Fibroblast of gingiva (primary cell): ENCODE measurements at regions not wholly inside any gene's neighbourhood (a gene's known extent, or its start where the extent isn't known, plus 50 kb on each side); places are given as distances from the start of the nearest gene placed in this dataset.

ENCODE experiments used
- DNase-seq: peaks from one replicate; pipeline ENCODE4 v3.0.0-alpha.2; 2011; ENCODE audit warnings: low read depth

DNA sequence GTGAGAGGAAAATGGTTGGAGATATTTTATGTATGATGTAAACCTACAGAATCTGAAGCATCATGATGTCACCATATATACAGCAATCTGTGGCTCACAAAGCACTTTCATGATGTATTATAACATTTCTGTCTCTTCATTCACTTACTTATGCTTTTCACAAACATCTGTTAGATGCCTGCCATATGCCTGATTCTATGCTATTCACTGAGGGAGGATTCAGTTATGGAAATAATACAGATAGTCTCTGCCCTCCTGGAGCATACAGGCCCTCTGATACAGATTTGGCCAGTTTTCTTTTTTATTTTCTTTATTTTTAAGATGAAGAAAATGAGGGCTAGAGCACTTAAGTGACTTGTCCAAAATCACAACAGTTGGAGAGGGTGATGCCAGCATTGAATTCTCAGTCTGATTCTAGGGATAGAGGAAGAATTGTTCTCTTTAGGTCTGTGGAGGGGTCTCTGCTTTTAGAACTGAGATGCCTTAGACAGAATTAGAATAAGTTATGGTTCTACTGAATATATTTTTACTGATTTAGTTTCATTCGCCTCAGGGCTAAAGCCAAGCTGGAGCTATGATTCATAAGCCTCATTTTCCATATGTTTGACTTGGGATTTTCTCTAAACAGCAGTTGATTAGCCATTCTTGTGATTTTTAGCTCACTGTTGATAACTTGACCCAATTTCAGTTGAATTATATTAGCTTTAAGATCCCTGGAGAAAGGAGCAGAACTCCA, 636.4 kb downstream of the PRELID2 start:
- no peak for DNase-seq

DNA sequence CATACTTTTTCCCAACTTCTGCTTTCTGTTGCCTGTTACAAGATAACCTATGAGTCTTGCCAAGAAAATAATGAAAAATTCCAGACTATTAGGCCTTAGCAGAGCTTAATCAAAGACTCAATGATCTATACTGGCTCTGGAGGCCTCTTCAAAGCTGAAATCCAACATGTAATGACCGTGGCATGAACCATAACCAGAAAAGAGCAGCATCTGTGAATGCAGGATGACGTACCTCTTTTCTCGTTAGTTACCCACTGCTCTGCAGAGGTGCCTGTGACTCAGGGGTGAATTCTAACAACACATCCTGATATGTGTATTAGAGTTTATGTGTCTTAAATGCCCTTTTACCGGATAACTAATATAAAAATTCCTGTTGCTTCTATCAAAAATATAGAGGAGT, 645.4 kb downstream of the PRELID2 start:
- DNase-seq: no peak

DNA sequence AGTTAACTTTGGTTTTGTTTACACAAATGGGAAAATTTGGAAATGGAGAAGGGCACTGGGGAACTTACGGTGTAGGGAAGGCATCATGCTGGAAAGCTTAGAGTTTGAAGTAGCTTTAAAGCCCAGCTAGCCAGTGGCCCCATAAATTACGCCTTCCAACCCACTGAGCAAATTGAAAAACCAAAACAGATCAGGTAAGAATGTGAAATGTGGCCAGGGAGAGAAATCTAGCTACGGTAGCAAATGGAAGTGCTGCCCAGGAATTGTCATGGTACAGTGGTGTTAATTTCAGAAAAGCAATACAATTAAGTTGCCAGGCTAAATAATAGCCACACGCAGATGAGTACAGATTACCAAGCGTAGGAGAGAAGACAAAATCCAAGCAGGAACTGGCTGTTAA, 654.8 kb downstream of the PRELID2 start:
- DNase-seq: no peak

DNA sequence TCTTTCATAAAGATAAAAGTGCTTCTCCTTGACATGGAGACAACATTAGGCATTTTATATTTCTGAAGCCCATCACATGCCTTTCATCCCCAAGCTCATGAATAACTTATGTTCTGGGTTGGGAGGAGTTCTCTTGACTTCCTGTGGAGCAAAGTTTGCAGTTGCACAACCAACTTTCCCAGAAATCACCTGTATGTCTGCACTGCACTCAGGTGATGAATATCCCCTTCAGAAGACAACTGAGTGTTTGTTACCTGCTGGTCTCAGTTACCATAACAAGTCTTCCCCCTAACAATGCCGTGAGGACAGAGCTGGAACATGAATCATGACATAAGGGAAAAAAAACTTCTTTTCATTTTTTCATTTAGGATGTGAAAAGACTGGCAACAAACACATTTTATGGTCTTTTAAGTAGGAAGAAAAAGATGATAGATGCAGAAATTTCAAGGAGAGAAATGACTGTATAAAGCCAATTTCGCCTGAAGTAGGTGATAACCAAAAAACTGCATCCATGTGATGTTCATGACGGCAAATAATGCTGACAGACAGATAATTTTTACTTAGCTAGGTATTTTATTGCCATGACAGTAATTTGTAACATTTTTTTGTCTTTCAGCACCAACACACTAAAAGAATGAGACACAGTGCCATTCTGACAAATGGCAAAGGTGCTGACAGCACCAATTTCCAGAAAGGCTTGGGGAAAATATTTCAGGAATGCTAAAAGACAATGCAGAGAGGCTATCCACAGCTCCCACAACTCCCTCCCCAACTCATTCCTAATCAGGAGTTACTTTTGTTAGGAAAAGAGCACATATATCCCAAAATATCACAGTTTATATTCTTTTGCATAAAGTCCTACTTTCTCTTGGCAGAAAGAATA, 656.3 kb downstream of the PRELID2 start:
- no peak for DNase-seq

DNA sequence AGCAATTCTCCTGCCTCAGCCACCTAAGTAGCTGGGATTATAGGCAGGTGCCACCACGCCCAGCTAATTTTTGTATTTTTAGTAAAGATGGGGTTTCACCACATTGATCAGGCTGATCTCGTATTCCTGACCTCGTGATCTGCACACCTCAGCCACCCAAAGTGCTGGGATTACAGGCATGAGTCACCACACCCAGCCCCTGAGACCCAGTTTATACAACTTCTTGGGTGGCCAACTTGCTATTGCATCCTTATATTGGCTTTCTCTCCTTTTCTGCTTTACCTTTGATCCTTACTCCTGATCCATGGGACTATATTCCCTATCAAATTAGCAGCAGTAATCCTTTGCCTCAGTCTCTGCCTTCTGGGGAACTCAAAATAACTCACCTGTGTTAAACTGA, 659.1 kb downstream of the PRELID2 start:
- no peak for DNase-seq

DNA sequence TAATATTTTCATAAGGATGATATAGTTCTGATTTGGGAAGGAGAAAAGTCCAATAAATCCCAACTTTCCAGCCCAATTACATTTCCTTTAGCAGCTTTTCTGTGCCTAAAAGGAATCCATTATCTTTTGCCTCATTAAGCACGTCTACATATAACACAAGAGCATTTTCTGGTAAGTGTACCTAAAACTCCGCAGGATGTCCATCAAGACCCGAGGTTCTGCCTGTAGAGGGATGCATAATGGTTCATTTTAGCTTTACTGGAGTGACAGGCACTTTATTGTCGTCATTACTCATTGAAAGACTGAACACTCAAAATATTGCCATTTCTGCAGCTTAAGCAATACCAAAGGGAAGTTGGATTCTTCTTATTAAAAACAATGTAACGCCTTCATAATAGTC, 669.0 kb downstream of the PRELID2 start:
- DNase-seq: no peak

DNA sequence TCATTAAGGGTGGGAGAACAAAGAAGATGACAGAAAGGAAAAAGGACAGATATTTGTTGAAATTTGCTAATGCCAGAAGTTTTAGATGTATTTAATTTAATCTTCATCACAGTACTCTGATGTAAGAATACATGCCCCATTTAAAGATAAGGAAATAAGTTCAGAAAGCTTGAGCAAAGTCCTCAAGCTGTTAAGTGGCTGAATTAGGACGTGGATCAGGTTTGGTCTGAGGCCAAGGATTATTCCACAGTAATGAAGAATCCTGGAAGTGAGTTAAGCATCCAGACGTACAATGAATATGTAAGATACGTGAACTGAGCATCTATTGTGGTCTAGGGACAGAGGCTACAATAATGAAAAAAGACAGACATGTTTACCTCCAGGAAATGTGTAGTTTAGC, 671.3 kb downstream of the PRELID2 start:
- DNase-seq: no peak

DNA sequence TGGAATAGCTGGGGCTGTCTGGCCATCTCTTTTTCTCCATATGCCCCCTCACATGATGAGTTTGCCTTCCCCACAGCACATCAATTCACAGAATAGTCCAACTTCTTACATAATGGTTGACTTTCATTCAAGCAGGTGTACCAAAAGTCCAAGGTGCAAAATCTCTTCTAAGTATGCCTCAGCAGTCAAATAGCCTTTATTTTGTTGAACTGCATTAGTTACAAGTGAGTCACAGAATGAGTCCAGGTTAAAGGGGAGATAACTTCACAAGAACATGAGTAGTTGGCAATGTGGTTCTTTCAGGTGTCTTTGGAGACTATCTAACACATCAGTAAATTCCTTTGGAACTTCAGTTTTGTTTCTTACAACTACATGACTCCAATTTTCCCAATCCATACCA, 672.5 kb downstream of the PRELID2 start:
- DNase-seq: no peak

DNA sequence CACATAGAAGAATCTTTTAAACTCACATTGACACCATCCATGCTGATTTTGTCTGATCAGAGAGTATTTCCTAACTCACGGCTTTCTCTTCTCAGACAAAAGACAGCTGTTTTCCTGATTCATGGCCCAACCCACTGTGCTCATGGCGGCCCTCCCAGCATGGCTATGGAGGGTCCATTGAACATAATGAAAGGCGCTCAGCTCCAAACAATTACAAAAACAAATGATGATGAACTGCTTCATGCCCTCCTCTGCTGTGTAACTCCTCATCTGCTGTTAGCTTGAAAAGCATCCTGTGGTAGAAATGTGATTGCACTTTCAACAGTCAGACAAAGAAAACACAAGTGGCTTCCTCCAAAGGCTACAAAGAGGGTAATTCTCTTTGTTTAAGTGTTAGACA, 673.8 kb downstream of the PRELID2 start:
- no peak for DNase-seq

DNA sequence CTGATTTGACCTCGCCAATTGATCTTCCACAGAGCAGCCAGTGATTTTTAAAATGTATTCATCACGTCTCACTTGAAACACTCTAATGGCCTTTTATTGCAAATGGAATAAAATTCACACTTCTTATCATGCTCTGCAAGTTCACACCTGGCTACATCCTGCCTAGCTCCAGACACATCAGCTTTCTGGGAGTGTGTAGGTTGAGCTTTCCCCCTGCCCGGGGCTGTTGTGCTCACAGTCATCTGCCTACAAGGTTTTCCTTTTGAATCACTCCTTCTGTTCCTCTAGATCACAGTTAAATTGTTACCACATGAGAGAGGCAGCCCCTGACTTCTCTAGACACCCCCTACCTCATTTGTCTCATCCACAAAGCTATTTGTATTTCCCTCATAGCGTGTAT, 674.5 kb downstream of the PRELID2 start:
- no peak for DNase-seq

DNA sequence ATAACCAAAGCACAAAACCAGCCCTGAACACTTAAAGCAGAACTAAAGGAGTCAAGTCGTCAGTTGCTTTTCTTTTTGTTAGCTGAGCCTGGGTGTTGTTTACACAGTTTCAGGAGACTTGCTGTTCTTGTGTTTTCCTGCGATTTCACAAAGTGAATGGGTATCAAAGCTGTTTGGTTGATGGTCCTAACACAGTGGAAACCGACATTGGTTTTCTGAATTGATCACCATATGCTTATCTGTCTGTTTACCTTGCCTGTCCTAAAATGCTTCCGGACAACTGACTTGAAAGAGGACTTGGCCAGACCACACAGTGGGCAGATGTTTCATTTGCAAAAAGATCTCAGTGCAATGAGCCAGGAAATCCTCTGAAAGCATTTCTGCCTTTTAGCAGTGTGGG, 676.4 kb downstream of the PRELID2 start:
- no peak for DNase-seq

DNA sequence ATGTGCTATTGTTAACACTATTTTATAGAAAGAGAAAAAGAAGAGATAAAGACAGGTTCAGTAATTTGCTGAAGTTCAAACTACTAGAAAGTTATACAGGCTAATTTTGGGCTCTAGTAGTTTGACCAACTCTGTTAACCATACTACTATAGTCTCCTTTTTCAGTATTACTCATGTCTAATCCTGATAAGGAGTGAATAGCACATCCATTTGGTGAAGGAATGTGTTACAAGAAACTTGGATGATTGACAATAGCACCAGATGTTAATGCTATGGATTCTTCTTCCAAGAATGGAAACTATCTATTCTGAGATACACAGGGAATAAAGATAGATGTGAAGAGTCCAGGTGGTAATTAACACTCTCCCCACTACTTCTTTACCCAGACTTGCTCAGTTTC, 677.3 kb downstream of the PRELID2 start:
- DNase-seq: no peak

DNA sequence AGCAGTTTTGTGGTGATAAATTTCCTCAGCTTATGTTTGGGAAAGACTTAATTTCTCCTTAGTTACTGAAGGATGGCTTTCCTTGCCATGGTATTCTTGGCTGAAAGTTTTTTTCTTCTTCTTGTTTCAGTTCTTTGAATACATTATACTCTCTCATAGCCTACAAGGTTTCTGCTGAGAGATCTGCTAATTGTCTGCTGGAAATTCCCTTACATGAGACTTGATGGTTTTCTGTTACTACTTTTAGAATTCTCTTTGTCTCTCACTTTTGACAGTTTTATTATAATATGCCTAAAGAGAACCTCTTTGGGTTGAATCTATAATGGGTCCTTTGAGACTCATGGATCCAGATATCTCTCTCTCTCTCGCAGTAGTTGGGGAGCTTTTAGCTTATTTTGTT, 693.6 kb downstream of the PRELID2 start:
- no peak for DNase-seq

DNA sequence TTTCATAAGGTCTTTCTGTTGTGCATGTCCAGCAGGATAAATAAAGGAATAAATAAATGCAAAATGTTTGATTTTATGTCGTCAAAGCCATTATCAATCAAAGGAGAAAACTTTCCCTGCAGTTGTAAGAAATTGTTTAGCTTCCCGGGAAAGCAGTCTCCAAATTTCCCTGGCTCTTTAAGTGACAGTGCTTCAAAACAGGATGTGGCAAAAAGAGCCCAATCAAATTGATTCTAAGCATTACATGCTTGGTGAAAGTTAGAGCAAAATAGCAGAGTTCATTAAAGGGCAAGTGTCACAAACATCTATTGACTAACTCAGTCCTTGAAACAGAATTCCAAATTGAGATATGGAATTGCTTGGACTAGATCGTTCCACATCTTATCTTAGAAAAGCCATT, 704.1 kb downstream of the PRELID2 start:
- DNase-seq: no peak

DNA sequence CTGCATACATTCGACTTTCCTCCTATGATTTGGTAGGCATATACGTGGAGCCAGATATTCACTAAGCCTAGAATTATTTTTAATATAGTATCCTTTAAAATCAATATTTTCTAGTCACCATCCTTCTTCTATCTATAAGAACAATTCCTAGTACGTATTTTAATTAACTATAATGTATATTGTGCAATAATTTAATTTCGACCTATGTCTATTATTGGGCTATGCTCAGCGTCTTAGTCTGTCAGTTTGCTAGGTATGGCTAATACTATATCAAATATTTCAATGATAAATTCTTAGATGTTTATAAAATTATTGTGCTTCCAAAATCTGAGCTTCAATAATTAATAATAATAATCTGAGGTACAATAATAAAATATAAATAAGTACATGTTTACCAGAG, 705.3 kb downstream of the PRELID2 start:
- no peak for DNase-seq

DNA sequence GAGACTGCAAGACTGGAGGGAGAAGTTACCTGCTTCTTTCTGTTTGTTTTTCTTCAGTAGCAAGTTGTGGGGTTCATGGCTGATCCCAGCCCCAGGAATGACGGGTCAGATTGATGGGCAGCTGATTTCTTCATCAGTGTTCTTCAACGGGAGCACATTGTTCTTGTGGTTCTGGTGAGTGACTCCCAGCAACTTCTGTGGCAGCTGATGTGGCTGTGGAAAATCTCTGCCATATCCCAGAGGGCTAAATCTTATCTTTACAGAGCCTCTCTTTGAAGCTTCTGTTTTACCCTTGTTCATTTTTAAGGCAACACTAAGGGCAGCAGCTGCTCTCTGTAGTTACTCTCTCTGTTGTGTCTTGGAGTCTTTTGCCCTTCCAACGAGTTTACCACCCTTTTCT, 710.3 kb downstream of the PRELID2 start:
- DNase-seq: no peak

DNA sequence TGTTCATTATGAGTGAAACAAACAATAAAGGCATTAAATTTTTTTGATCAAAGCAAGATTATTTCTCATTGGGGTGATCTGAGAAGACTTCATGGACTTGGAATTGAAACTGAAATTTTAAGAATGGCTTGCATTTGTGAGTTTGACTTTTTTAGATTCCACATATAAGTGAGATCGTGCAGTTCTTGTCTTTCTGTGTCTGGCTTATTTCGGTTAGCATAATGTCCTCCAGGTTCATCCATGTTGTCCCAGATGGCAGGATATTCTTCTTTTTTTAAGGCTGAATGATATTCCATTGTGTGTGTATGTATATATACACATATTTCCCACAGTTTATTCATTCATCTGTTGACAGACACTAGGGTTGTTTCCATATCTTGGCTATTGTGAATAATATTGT, 716.5 kb downstream of the PRELID2 start:
- DNase-seq: no peak

DNA sequence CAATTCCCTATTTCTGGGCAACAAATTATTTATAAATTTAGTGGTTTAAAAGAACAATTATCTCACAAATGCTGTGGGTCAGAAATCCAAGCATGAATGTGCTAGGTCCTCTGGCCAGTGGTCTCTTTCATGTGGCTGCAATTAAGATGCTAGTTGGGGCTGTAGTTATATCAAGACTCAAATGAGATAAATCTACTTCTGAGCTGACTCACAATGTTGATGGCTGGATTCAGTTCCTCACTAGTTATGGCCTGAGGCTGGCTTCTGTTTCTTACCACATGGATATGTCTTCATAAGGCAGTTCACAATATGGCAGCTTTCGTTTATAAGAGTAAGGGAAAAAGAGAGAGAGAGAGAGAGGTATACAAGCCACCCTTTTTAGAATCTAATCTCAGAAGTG, 717.0 kb downstream of the PRELID2 start:
- no peak for DNase-seq

DNA sequence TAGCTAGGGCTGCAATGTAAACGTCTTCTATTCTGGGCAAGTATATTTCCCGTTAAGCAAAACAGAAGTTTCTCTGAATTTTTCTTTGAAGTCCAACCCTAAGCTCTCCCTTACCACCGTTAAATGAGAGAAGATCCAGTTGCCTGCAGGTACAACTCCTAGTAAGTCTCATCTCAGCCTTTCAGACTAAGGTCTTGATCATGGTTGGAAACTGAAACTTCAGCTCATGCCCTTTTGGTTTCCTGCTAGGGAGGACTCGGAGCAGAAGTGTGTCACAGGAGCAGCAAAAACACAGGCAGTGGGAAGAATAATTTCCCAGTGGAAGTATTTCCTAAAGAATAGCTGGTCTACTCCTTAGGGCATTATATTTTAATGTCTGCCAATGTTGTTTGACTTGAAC, 717.9 kb downstream of the PRELID2 start:
- no peak for DNase-seq

DNA sequence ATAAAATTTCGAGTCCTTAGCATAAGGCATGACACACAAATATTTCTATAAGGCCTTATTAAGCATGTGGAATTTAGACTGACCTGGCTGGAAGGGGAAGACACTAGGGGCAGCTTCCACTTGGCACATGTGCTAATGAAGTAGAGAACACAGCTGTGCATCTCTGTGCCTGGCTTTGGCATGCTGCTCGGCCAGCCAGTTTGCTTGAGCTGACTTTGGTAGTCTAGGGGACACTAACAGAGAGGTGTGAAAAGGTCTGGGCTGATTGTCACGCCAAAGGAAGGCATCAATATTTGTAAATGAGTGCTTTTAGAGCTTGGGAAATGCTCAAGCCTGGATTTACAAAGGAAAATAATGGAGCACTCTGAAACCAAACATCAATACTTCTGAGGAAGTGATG, 723.7 kb downstream of the PRELID2 start:
- no peak for DNase-seq

DNA sequence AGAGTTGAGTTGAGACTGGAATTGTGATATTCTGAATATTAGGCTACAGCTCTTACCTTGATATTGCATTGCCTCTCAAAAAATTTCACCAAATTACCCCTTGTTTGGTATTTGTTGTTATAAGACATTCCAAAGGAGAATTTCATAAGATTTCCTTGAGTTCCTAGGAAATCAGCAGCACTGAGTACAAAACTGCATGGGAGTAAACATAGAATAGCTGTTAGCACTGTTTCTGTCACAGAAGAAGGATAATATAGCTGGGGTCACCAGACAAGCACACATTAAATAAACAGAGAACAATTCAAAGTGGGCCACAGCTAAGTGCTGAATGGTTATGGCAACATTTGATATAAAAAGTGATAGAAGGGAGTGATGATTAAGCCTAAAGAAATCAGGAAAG, 724.3 kb downstream of the PRELID2 start:
- no peak for DNase-seq

DNA sequence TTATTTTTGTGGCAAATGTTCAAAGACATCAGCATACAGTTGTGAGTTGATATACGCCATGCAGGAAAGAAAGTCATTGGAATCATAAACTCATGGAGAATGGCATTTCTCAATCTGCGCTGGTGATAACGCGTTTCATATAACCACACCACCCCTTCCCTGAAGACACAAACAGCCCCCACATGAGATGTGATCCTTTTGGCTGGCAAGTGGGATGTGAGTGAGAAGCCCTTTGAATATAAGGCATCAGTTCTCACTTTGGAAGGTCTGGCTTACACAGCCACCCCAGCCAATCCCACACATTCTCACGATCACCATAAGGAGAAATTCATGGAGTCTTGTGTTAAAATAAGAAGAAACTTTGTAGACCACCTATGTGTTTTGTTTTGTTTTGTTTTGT, 725.0 kb downstream of the PRELID2 start:
- no peak for DNase-seq

DNA sequence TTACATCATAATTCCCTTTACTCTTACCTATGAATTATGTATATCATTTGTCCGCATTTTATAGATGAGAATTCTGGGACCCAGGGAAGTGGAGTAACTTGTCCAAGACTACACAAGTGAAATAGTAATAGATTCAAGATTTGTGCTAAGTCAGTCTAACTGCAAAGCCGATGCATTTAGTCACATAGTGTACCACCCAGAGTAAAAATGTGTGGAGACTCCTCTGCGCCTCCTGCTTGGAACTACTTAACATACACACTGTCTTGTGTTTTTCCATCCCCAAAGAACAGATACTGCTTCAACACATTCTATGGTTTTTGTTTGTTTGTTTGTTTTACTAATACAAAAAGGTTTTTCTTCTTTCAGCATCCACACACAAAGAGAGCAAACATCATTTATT, 729.8 kb downstream of the PRELID2 start:
- no peak for DNase-seq

DNA sequence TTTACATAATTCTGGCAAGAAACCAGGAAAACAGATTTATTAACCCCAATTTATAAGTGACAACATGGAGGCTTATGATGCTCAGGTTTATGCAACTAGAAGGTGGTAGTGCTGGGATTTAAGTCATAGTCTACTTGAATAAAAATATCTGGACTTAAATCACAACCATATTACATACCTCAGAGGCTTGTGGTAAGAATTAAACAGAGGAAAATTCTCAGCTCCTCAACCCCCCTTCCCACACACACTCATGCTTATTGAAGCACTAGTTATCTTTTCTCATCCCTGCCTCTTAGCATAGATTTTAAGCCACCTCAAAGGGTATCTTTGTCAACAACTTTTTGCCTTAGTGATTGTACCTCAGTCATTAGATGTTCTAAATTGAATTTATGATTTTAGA, 731.0 kb downstream of the PRELID2 start:
- DNase-seq: no peak
